Neural crest cell (in vitro differentiated cells): ENCODE measurements at regions not wholly inside any gene's neighbourhood (a gene's known extent, or its start where the extent isn't known, plus 50 kb on each side); places are given as distances from the start of the nearest gene placed in this dataset.

Experiments used
- DNase-seq: peaks from one replicate; pipeline ENCODE4 v3.0.0; 2021; ENCODE audit warnings: low read depth, mixed read lengths, low spot score
- H3K27ac Mint-ChIP-seq: one replicate; pipeline ENCODE4 v1.8.0; 2021; ENCODE audit warnings: mild to moderate bottlenecking, mixed read lengths; ENCODE audit not compliant: unreplicated experiment
- H3K27me3 Mint-ChIP-seq: 2 replicates; pipeline ENCODE4 v1.8.0; 2021; ENCODE audit warnings: low read depth, mild to moderate bottlenecking, mixed read lengths
- H3K36me3 Mint-ChIP-seq: 2 replicates; pipeline ENCODE4 v1.8.0; 2021; ENCODE audit warnings: low read depth, mild to moderate bottlenecking, mixed read lengths
- H3K4me1 Mint-ChIP-seq: 2 replicates; pipeline ENCODE4 v1.8.0; 2021; ENCODE audit warnings: mixed read lengths
- H3K4me3 Mint-ChIP-seq: one replicate; pipeline ENCODE4 v1.8.0; 2021; ENCODE audit warnings: mild to moderate bottlenecking, mixed read lengths
- H3K9me3 Mint-ChIP-seq: 2 replicates; pipeline ENCODE4 v1.8.0; 2021; ENCODE audit warnings: mixed read lengths
- CTCF ChIP-seq: fragments of 200-600 bp; sonication (generic); conservative IDR thresholded peaks from 2 replicates; pipeline ENCODE4 v1.5.0; 2021; ENCODE audit warnings: antibody characterized with exemption, mild to moderate bottlenecking

- H3K27me3 Mint-ChIP-seq = no peaks in the 10 kb centered on the region
- no peaks in the 10 kb centered on the region for H3K36me3 Mint-ChIP-seq
- H3K4me1 Mint-ChIP-seq = peaks cover 13% of the 10 kb centered on the region
- TF ChIP-seq CTCF = no peak
- no peaks in the 10 kb centered on the region for H3K9me3 Mint-ChIP-seq
- no peak overlapping the region for H3K27ac Mint-ChIP-seq
- H3K4me3 Mint-ChIP-seq = no peak overlapping the region
- no peak for DNase-seq
Measured at GRCh38 chr1:213615226-213615916, 372.4 kb upstream of the PROX1 start.

GRCh38 chr1:213617133-213617532, 370.6 kb upstream of the PROX1 start:
- H3K9me3 Mint-ChIP-seq = no peaks in the 10 kb centered on the region
- H3K36me3 Mint-ChIP-seq = no peaks in the 10 kb centered on the region
- no peaks in the 10 kb centered on the region for H3K27me3 Mint-ChIP-seq
- peaks cover 17% of the 10 kb centered on the region for H3K4me1 Mint-ChIP-seq
- peak overlapping the region; percentile 83 for H3K27ac Mint-ChIP-seq
- H3K4me3 Mint-ChIP-seq = no peak overlapping the region
- no peak for TF ChIP-seq CTCF
- DNase-seq = no peak

GRCh38 chr1:213618094-213618493, 369.7 kb upstream of the PROX1 start:
- no peak for DNase-seq
- H3K4me1 Mint-ChIP-seq = peaks cover 17% of the 10 kb centered on the region
- TF ChIP-seq CTCF = no peak
- H3K27me3 Mint-ChIP-seq = no peaks in the 10 kb centered on the region
- H3K4me3 Mint-ChIP-seq = no peak overlapping the region
- no peaks in the 10 kb centered on the region for H3K9me3 Mint-ChIP-seq
- H3K36me3 Mint-ChIP-seq = no peaks in the 10 kb centered on the region
- H3K27ac Mint-ChIP-seq = no peak overlapping the region

- Mint-ChIP-seq H3K27ac (no peak overlapping the region), H3K9me3 (no peaks in the 10 kb centered on the region), H3K36me3 (no peaks in the 10 kb centered on the region), H3K4me1 (peaks cover 17% of the 10 kb centered on the region), H3K27me3 (no peaks in the 10 kb centered on the region), H3K4me3 (no peak overlapping the region)
- no peak for DNase-seq
- no peak for TF ChIP-seq CTCF
Measured at GRCh38 chr1:213619026-213619425, 368.7 kb upstream of the PROX1 start.

GRCh38 chr1:213621077-213621476, 366.7 kb upstream of the PROX1 start:
- TF ChIP-seq CTCF = no peak
- Mint-ChIP-seq H3K4me3 (no peak overlapping the region), H3K27ac (no peak overlapping the region), H3K4me1 (peaks cover 13% of the 10 kb centered on the region), H3K27me3 (no peaks in the 10 kb centered on the region), H3K36me3 (no peaks in the 10 kb centered on the region), H3K9me3 (no peaks in the 10 kb centered on the region)
- DNase-seq = no peak
